ENCODE measurements at regions not wholly inside any gene's neighbourhood (a gene's known extent, or its start where the extent isn't known, plus 50 kb on each side); places are given as distances from the start of the nearest gene placed in this dataset.

- in situ Hi-C loops (cut with MboI; ENCODE audit: low sequenced_read_pairs, unreplicated experiment) = no loop called here
- no peak for TF ChIP-seq CTCF (IDR thresholded peaks at IDR 0.05; ENCODE audit: borderline replicate concordance, control extremely low read depth, extremely low read depth, insufficient read depth, missing control alignments)
- DNase-seq (ENCODE audit: low spot score) = no peak
Observed at GRCh38 chr16:47834485-47835024, 321.2 kb downstream of the ABCC12 start.

- TF ChIP-seq CTCF (IDR thresholded peaks at IDR 0.05; ENCODE audit: borderline replicate concordance, control extremely low read depth, extremely low read depth, insufficient read depth, missing control alignments) = no peak
- in situ Hi-C loops (cut with MboI; ENCODE audit: low sequenced_read_pairs, unreplicated experiment) = no loop called here
- no peak for DNase-seq (ENCODE audit: low spot score)
Observed at GRCh38 chr16:47833771-47834170, 322.0 kb downstream of the ABCC12 start.

GRCh38 chr16:47829850-47830600, 325.8 kb downstream of the ABCC12 start:
- TF ChIP-seq CTCF (IDR thresholded peaks at IDR 0.05; ENCODE audit: borderline replicate concordance, control extremely low read depth, extremely low read depth, insufficient read depth, missing control alignments) = no peak
- no peak for DNase-seq (ENCODE audit: low spot score)
- in situ Hi-C loops (cut with MboI; ENCODE audit: low sequenced_read_pairs, unreplicated experiment) = no loop called here

- in situ Hi-C loops (cut with MboI; ENCODE audit: low sequenced_read_pairs, unreplicated experiment) = no loop called here
- no peak for DNase-seq (ENCODE audit: low spot score)
- no peak for TF ChIP-seq CTCF (IDR thresholded peaks at IDR 0.05; ENCODE audit: borderline replicate concordance, control extremely low read depth, extremely low read depth, insufficient read depth, missing control alignments)
Observed at GRCh38 chr16:47826070-47826469, 329.7 kb downstream of the ABCC12 start.

GRCh38 chr16:47817048-47817447, 338.7 kb downstream of the ABCC12 start:
- no peak for TF ChIP-seq CTCF (IDR thresholded peaks at IDR 0.05; ENCODE audit: borderline replicate concordance, control extremely low read depth, extremely low read depth, insufficient read depth, missing control alignments)
- in situ Hi-C loops (cut with MboI; ENCODE audit: low sequenced_read_pairs, unreplicated experiment) = no loop called here
- DNase-seq (ENCODE audit: low spot score) = no peak

- no peak for TF ChIP-seq CTCF (IDR thresholded peaks at IDR 0.05; ENCODE audit: borderline replicate concordance, control extremely low read depth, extremely low read depth, insufficient read depth, missing control alignments)
- in situ Hi-C loops (cut with MboI; ENCODE audit: low sequenced_read_pairs, unreplicated experiment) = no loop called here
- no peak for DNase-seq (ENCODE audit: low spot score)
Observed at GRCh38 chr16:47816511-47816910, 339.3 kb downstream of the ABCC12 start.
